Mesenchymal stem cell (in vitro differentiated cells and primary cell): ENCODE measurements at regions not wholly inside any gene's neighbourhood (a gene's known extent, or its start where the extent isn't known, plus 50 kb on each side); places are given as distances from the start of the nearest gene placed in this dataset.
A peak's percentile ranks its signal among the peaks of the same experiment; 100 is the strongest.
"Not testable (repeated sequence)": the region's sequence is repeated elsewhere in the genome, so short reads cannot be mapped to it uniquely, and the experiment has no call there.

ENCODE experiments used
- DNase-seq: peaks from one replicate; pipeline ENCODE4 v3.0.0-alpha.2; 2013
- H2AFZ ChIP-seq: one replicate; pipeline ENCODE4 v1.6.1; 2013; ENCODE audit warnings: low read depth, mild to moderate bottlenecking, control low read depth, inconsistent platforms, low read length, moderate library complexity
- H2AK5ac ChIP-seq: 2 replicates; pipeline ENCODE4 v1.6.1; 2013; ENCODE audit warnings: low read length, moderate library complexity, mild to moderate bottlenecking, inconsistent platforms; ENCODE audit not compliant: severe bottlenecking
- H2BK120ac ChIP-seq: one replicate; pipeline ENCODE4 v1.6.1; 2013; ENCODE audit warnings: low read depth, mild to moderate bottlenecking, inconsistent platforms, low read length, moderate library complexity
- H2BK12ac ChIP-seq, 2 experiments: one replicate each; pipeline ENCODE4 v1.6.1; 2013; ENCODE audit warnings: inconsistent platforms in 2 of 2, low read length in 2 of 2, mild to moderate bottlenecking in 2 of 2, moderate library complexity in 2 of 2, control low read depth in 1 of 2
- H2BK15ac ChIP-seq: one replicate; pipeline ENCODE4 v1.6.1; 2013; ENCODE audit warnings: mild to moderate bottlenecking, low read depth, inconsistent platforms; ENCODE audit not compliant: poor library complexity, severe bottlenecking
- H2BK5ac ChIP-seq: 2 replicates; pipeline ENCODE4 v1.6.1; 2013; ENCODE audit warnings: low read depth, mild to moderate bottlenecking, low read length, control low read depth, inconsistent platforms; ENCODE audit not compliant: poor library complexity, severe bottlenecking
- H3K14ac ChIP-seq, 2 experiments: one replicate each; pipeline ENCODE4 v1.6.1; 2013; ENCODE audit warnings: inconsistent platforms in 2 of 2, low read length in 2 of 2, control low read depth in 1 of 2, mild to moderate bottlenecking in 1 of 2, moderate library complexity in 1 of 2
- H3K18ac ChIP-seq, 2 experiments: one replicate each; pipeline ENCODE4 v1.6.1; 2013; ENCODE audit warnings: inconsistent platforms in 2 of 2, low read length in 2 of 2, control low read depth in 1 of 2, low read depth in 1 of 2, mild to moderate bottlenecking in 1 of 2
- H3K23ac ChIP-seq, 2 experiments: one replicate each; pipeline ENCODE4 v1.6.1; 2013; ENCODE audit warnings: inconsistent platforms in 2 of 2, low read length in 2 of 2, mild to moderate bottlenecking in 2 of 2, moderate library complexity in 2 of 2, control low read depth in 1 of 2
- H3K27ac ChIP-seq: 2 replicates; pipeline ENCODE4 v1.5.1; 2013; ENCODE audit warnings: mild to moderate bottlenecking, moderate library complexity, low read length, control low read depth, inconsistent platforms; ENCODE audit not compliant: poor library complexity, severe bottlenecking
- H3K27me3 ChIP-seq, 2 experiments: 2 replicates each; pipeline versions ENCODE4 v1.6.1 to v1.7.0; 2013; ENCODE audit warnings: low read length in 2 of 2, mild to moderate bottlenecking in 2 of 2, moderate library complexity in 2 of 2, control low read depth in 1 of 2, inconsistent platforms in 1 of 2; ENCODE audit not compliant: control insufficient read depth in 1 of 2, insufficient read depth in 1 of 2
- H3K36me3 ChIP-seq, 2 experiments: 2 replicates each; pipeline versions ENCODE4 v1.6.1 to v1.7.0; 2013; ENCODE audit warnings: low read length in 2 of 2, control low read depth in 1 of 2, inconsistent platforms in 1 of 2, low read depth in 1 of 2, mild to moderate bottlenecking in 1 of 2; ENCODE audit not compliant: insufficient read depth in 2 of 2, control insufficient read depth in 1 of 2
- H3K4ac ChIP-seq, 2 experiments: one replicate each; pipeline ENCODE4 v1.6.1; 2013; ENCODE audit warnings: inconsistent platforms in 2 of 2, low read length in 2 of 2, mild to moderate bottlenecking in 2 of 2, moderate library complexity in 2 of 2, control low read depth in 1 of 2, low read depth in 1 of 2
- H3K4me1 ChIP-seq: 2 replicates; pipeline ENCODE4 v1.6.1; 2013; ENCODE audit warnings: low read depth, low read length, control low read depth; ENCODE audit not compliant: control insufficient read depth, insufficient read depth
- H3K4me2 ChIP-seq: 2 replicates; pipeline ENCODE4 v1.6.1; 2013; ENCODE audit warnings: low read length, mild to moderate bottlenecking, inconsistent platforms; ENCODE audit not compliant: poor library complexity, severe bottlenecking
- H3K4me3 ChIP-seq, 2 experiments: 2 replicates each; pipeline versions ENCODE4 v1.5.1 to v1.7.0; 2013; ENCODE audit warnings: low read length in 2 of 2, mild to moderate bottlenecking in 2 of 2, control low read depth in 1 of 2, low read depth in 1 of 2; ENCODE audit not compliant: insufficient read depth in 1 of 2
- H3K79me1 ChIP-seq: replicated peaks from 2 replicates; pipeline ENCODE4 v1.6.1; 2013; ENCODE audit warnings: mild to moderate bottlenecking, control low read depth, low read length, inconsistent platforms; ENCODE audit not compliant: poor library complexity, severe bottlenecking
- H3K9ac ChIP-seq: 2 replicates; pipeline ENCODE4 v1.7.0; 2013; ENCODE audit warnings: mild to moderate bottlenecking, low read length, moderate library complexity
- H3K9me3 ChIP-seq: 2 replicates; pipeline ENCODE4 v1.7.0; 2013; ENCODE audit warnings: mild to moderate bottlenecking, low read length; ENCODE audit not compliant: control insufficient read depth
- H4K8ac ChIP-seq: one replicate; pipeline ENCODE4 v1.6.1; 2013; ENCODE audit warnings: inconsistent platforms, mild to moderate bottlenecking, low read length, moderate library complexity
- H4K91ac ChIP-seq: one replicate; pipeline ENCODE4 v1.6.1; 2013; ENCODE audit warnings: mild to moderate bottlenecking, low read length, inconsistent platforms
- WGBS: methylation state at CpG from one replicate; pipeline ENCODE4 v1.1.7; 2013; ENCODE audit warnings: mixed read lengths; 5-methylcytosine and 5-hydroxymethylcytosine counted together

DNA sequence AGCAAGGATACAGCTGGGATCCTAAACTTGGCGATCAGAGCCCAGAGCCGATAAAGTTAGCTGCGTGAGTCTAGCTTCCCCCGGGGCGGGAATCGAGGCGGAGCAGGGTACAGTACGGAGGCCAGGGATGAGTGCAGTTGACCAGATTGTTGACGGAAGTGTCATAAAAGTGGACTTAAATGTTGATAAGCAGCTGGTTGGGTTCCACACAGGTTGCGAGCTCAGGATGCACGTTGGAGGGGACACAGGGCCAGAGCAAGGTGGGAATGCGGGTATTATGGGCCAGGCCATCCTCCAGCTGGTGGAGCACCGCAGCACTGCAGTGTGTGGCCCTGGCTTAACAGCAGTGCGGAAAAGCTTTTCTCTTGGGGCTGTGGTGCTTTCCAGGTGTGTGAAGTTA lies 76.0 kb upstream of the PZP start:
- DNase-seq, result peak; percentile 8
- not testable (repeated sequence) for H3K4me2 ChIP-seq, H3K36me3 ChIP-seq, H3K4ac ChIP-seq, H3K79me1 ChIP-seq, H3K23ac ChIP-seq, H2BK12ac ChIP-seq, H3K27me3 ChIP-seq, H4K8ac ChIP-seq, H3K18ac ChIP-seq, H2AK5ac ChIP-seq, H3K14ac ChIP-seq, H3K4me1 ChIP-seq, H2BK5ac ChIP-seq, H3K9me3 ChIP-seq, H2BK120ac ChIP-seq, H2BK15ac ChIP-seq, H4K91ac ChIP-seq, H3K27ac ChIP-seq
- H3K4me3 ChIP-seq, result peak overlapping the region in 1 of 2 experiments; percentile 74
- H3K9ac ChIP-seq, result peak overlapping the region; percentile 68
- WGBS, result 0% methylated on average over 8 of the region's 14 CpGs
- H2AFZ ChIP-seq, result peak overlapping the region; percentile 51

DNA sequence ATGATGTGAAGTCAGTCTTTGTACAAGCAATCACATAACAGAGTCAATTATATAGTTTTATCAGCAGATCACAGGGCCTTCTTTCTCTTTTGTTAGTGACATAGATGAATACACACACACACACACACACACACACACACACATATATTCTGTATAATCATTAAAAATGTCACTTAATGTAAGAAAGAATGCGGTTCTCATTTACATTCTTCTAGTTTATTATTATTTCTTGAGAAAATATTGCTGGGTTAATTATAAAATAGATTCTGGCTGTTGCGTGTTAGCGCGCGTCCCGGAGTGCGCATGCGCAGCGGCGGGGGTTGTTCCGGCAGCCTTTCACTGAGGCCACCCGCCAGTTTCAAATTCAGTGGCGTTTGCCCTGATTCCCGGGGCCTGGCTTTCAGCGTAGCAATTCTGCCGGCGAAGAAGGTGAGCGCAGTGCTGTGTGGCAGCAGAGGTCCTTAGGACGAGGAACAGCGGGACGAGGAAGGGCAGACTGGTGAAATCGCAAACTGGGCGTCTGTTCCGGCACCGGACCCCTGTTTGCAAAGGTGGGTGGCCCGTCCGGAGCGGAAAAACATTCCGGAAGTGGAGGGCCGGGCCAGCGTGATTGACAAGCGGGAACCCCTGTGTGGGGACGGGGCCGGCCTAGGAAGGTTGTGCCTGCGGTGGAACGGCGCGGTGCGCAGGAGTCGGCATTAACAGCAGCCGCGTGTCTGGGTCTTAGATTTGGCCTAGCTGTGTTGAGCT lies 75.3 kb upstream of the PZP start:
- not testable (repeated sequence) for H2AFZ ChIP-seq, H3K18ac ChIP-seq, H3K23ac ChIP-seq, H3K27ac ChIP-seq, H4K8ac ChIP-seq, H2BK15ac ChIP-seq, H2BK120ac ChIP-seq, H2AK5ac ChIP-seq, H3K36me3 ChIP-seq, H2BK12ac ChIP-seq, H3K4me1 ChIP-seq, H3K14ac ChIP-seq, H3K79me1 ChIP-seq, H4K91ac ChIP-seq, H3K4ac ChIP-seq, H3K27me3 ChIP-seq, H3K9me3 ChIP-seq, H2BK5ac ChIP-seq
- H3K9ac ChIP-seq, result peak overlapping the region; percentile 78
- H3K4me3 ChIP-seq, result peak overlapping the region; percentile 60 to 74
- under 1% methylated on average over 16 of the region's 42 CpGs for whole genome bisulfite sequencing
- H3K4me2 ChIP-seq, result peak overlapping the region; percentile 28
- DNase-seq, result peak; percentile 77

DNA sequence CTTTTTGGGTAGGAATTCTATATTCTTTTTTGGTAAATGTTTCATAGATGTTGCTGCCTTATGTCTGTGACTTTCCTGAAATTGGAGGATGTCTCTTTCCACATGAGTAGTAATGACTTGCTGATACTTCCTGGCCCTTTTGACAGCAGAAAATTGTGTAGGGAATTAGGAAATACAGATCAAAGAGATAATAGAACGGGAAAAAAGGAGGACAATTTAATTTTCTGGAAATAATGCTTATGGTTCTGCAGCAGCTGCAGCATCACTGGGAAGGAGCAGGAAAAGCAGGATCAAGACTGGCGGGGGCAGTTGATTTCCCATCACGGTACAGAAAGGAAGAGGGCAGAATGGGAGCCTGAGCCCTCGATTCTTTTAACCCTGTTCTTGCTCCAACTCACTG lies 68.8 kb upstream of the PZP start:
- Histone ChIP-seq H3K4me3 (no peak overlapping the region), H3K18ac (no peak overlapping the region), H3K23ac (no peak overlapping the region), H3K79me1 (no peaks in the 10 kb centered on the region), H4K8ac (no peak overlapping the region), H2AFZ (no peak overlapping the region), H2AK5ac (no peak overlapping the region), H3K36me3 (no peaks in the 10 kb centered on the region), H3K4me2 (no peak overlapping the region), H3K4me1 (no peaks in the 10 kb centered on the region), H3K4ac (no peak overlapping the region), H3K27me3 (no peaks in the 10 kb centered on the region), H3K14ac (no peak overlapping the region), H3K9ac (no peak overlapping the region), H3K9me3 (no peaks in the 10 kb centered on the region), H4K91ac (no peak overlapping the region), H3K27ac (no peak overlapping the region), H2BK120ac (no peak overlapping the region), H2BK15ac (no peak overlapping the region), H2BK5ac (no peak overlapping the region), H2BK12ac (no peak overlapping the region)
- WGBS, result 75% methylated on average over 3 of the region's 4 CpGs
- no peak for DNase-seq

DNA sequence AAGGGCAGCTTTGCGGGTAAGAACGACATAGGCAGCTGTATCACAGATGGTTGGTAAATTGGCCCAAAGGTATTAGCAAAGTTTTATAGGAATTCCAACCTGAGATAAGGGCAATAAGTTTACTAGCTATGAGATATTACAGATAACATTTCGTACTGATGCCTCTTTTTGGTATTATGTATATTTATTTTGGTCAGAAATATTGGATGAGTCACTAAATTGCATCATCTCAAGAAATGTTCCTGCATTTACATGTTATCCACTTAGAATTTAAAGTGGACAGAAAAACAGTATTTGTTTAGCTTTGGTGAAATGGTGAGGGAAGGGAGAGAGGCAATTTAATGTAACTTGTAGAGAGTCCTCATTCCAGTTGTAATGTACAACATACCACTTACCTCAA lies 65.1 kb upstream of the PZP start:
- Histone ChIP-seq H3K4ac (no peak overlapping the region), H3K23ac (no peak overlapping the region), H4K8ac (no peak overlapping the region), H3K4me3 (no peak overlapping the region), H3K4me1 (no peaks in the 10 kb centered on the region), H2BK120ac (no peak overlapping the region), H2BK5ac (no peak overlapping the region), H3K36me3 (no peaks in the 10 kb centered on the region), H2AK5ac (no peak overlapping the region), H4K91ac (no peak overlapping the region), H3K79me1 (no peaks in the 10 kb centered on the region), H3K18ac (no peak overlapping the region), H3K27me3 (no peaks in the 10 kb centered on the region), H3K14ac (no peak overlapping the region), H3K9ac (no peak overlapping the region), H3K27ac (no peak overlapping the region), H3K4me2 (no peak overlapping the region), H2AFZ (no peak overlapping the region), H2BK15ac (no peak overlapping the region), H3K9me3 (no peaks in the 10 kb centered on the region), H2BK12ac (no peak overlapping the region)
- DNase-seq, result peak; percentile 12
- 83% methylated on average over 2 of the region's 3 CpGs for WGBS
